Central memory CD8-positive, alpha-beta T cell (primary cell): ENCODE measurements at regions not wholly inside any gene's neighbourhood (a gene's known extent, or its start where the extent isn't known, plus 50 kb on each side); places are given as distances from the start of the nearest gene placed in this dataset.

Experiments used
- ATAC-seq: fragments of 150-1000 bp; cut with Tn5 transposase; replicated peaks from 2 replicates; pipeline ENCODE4 v1.10.0; 2022; ENCODE audit warnings: mild to moderate bottlenecking, moderate FRiP score, moderate number of reproducible peaks; ENCODE audit not compliant: poor library complexity, severe bottlenecking; ENCODE audit errors: extremely low read depth
- DNase-seq, 2 donors: peaks; one replicate each; pipeline ENCODE4 v3.0.0; 2021; ENCODE audit warnings: low spot score in 2 of 2
- H3K27ac Mint-ChIP-seq: one replicate; pipeline ENCODE4 v1.8.0; 2022; ENCODE audit warnings: low read depth, mild to moderate bottlenecking, moderate library complexity, mixed read lengths
- H3K27me3 Mint-ChIP-seq: one replicate; pipeline ENCODE4 v1.8.0; 2022; ENCODE audit warnings: mixed read lengths
- H3K36me3 Mint-ChIP-seq: one replicate; pipeline ENCODE4 v1.8.0; 2022; ENCODE audit warnings: mild to moderate bottlenecking, moderate library complexity, mixed read lengths; ENCODE audit not compliant: insufficient read depth
- H3K4me1 Mint-ChIP-seq: one replicate; pipeline ENCODE4 v1.8.0; 2022; ENCODE audit warnings: mixed read lengths
- H3K4me3 Mint-ChIP-seq: one replicate; pipeline ENCODE4 v1.8.0; 2022; ENCODE audit warnings: mild to moderate bottlenecking, moderate library complexity, mixed read lengths
- H3K9me3 Mint-ChIP-seq: one replicate; pipeline ENCODE4 v1.8.0; 2022; ENCODE audit warnings: mixed read lengths

DNA sequence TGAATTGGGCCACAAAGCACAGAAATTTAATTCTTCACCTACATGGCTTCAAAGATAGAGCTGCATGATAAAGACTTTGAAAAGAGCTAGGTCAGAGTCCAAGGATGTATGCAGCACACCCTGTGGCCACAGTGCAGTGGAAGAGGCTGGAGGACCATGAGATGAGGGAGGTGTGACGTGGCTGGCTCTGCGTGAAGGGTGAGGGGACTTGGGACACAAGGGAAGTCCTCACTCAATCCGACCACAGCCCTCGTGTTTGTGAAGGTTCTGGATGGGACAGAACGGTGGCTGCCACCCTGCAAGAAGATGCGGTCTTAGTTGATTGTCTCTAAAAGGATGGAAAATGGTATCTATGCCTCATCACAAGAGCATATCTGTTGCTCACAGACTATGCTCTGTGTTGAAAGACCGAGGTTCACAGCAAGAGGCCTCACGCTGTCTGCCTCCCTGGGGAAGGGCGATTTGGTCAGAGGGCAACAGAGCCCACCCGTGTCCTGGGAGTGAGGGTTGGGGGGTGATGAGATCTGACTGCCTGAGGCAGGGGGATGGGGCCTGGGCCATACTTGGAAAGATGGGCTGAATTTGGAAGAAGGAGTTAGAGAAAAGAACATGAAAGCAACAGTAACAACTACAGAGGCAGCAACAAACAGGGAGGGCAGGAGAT lies 174.4 kb upstream of the SHH start:
- H3K36me3 Mint-ChIP-seq = no peaks in the 10 kb centered on the region
- peaks cover 14% of the 10 kb centered on the region for H3K27me3 Mint-ChIP-seq
- peak overlapping the region; percentile 37 for H3K27ac Mint-ChIP-seq
- DNase-seq (peak in 1 of 2 donors; percentile 4), ATAC-seq (no peak)
- no peaks in the 10 kb centered on the region for H3K4me1 Mint-ChIP-seq
- peaks cover 14% of the 10 kb centered on the region for H3K9me3 Mint-ChIP-seq
- H3K4me3 Mint-ChIP-seq = no peak overlapping the region

DNA sequence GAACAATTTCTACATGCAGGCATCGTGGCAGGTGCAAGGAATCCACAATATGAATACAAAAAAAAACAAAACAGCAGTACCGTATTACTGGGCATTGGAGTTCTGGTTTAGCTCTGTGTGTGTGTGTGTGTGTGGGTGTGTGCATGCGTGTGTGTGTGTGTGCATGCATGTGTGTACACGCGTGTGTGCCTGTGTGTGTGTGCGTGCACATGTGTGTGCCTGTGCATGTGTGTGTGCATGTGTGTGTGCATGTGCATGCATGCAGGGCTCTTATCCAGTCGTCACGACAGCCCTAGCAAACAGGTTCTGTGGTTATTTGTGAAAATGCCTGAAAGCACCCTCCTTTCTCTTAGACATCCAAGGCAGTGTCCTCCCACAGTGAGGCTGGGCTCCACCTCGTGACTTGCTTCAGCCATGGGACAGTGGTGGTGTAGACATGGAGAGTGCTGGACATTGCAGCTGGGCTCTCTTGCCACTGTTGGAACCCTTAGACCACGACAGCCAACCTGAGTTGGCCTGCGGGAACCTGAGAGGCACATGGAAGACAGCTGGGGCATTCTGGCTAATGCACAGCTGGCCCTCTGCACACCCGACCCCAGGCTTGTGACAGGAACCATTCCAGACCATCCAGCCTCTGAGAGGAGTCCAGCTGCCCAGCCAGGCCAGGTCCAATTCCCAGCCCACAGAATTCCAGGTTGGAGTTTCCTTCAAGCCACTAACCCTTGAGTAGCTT lies 173.4 kb upstream of the SHH start:
- Mint-ChIP-seq H3K27me3 (peaks cover 14% of the 10 kb centered on the region), H3K4me1 (no peaks in the 10 kb centered on the region), H3K27ac (no peak overlapping the region), H3K9me3 (peaks cover 14% of the 10 kb centered on the region), H3K36me3 (no peaks in the 10 kb centered on the region), H3K4me3 (no peak overlapping the region)
- ATAC-seq (no peak), DNase-seq (peak in 1 of 2 donors; percentile 6)

GRCh38 chr7:155984609-155985405 lies 172.5 kb upstream of the SHH start:
- H3K9me3 Mint-ChIP-seq = peaks cover 14% of the 10 kb centered on the region
- no peak for DNase-seq
- H3K4me3 Mint-ChIP-seq = no peak overlapping the region
- no peak for ATAC-seq
- H3K27me3 Mint-ChIP-seq = peaks cover 14% of the 10 kb centered on the region
- H3K27ac Mint-ChIP-seq = no peak overlapping the region
- H3K4me1 Mint-ChIP-seq = no peaks in the 10 kb centered on the region
- no peaks in the 10 kb centered on the region for H3K36me3 Mint-ChIP-seq

- Mint-ChIP-seq H3K9me3 (peaks cover 8% of the 10 kb centered on the region), H3K27ac (no peak overlapping the region), H3K4me1 (no peaks in the 10 kb centered on the region), H3K4me3 (no peak overlapping the region), H3K36me3 (no peaks in the 10 kb centered on the region), H3K27me3 (peaks cover 14% of the 10 kb centered on the region)
- no peak for ATAC-seq
- DNase-seq = peak in 1 of 2 donors; percentile 10
Measured at GRCh38 chr7:155984028-155984580, 171.8 kb upstream of the SHH start.

GRCh38 chr7:155983176-155983815 lies 171.0 kb upstream of the SHH start:
- H3K27me3 Mint-ChIP-seq = peaks cover 14% of the 10 kb centered on the region
- H3K4me1 Mint-ChIP-seq = no peaks in the 10 kb centered on the region
- DNase-seq (peak in 1 of 2 donors; percentile 7), ATAC-seq (no peak)
- H3K9me3 Mint-ChIP-seq = peaks cover 8% of the 10 kb centered on the region
- no peak overlapping the region for H3K4me3 Mint-ChIP-seq
- no peak overlapping the region for H3K27ac Mint-ChIP-seq
- H3K36me3 Mint-ChIP-seq = no peaks in the 10 kb centered on the region

GRCh38 chr7:155981703-155982102 lies 169.4 kb upstream of the SHH start:
- H3K36me3 Mint-ChIP-seq = no peaks in the 10 kb centered on the region
- H3K9me3 Mint-ChIP-seq = peaks cover 1% of the 10 kb centered on the region

GRCh38 chr7:155980841-155981240 lies 168.6 kb upstream of the SHH start:
- H3K27me3 Mint-ChIP-seq = no peaks in the 10 kb centered on the region
- H3K9me3 Mint-ChIP-seq = no peaks in the 10 kb centered on the region
- ATAC-seq = peak; percentile 24
- H3K4me1 Mint-ChIP-seq = no peaks in the 10 kb centered on the region
- no peak overlapping the region for H3K27ac Mint-ChIP-seq
- no peak for DNase-seq
- no peaks in the 10 kb centered on the region for H3K36me3 Mint-ChIP-seq
- H3K4me3 Mint-ChIP-seq = no peak overlapping the region

More at GRCh38 chr7:155981703-155982102, 169.4 kb upstream of the SHH start:
- ATAC-seq (no peak), DNase-seq (no peak)
- Mint-ChIP-seq H3K4me1 (no peaks in the 10 kb centered on the region), H3K27me3 (peaks cover 8% of the 10 kb centered on the region), H3K4me3 (no peak overlapping the region), H3K27ac (no peak overlapping the region)

DNA sequence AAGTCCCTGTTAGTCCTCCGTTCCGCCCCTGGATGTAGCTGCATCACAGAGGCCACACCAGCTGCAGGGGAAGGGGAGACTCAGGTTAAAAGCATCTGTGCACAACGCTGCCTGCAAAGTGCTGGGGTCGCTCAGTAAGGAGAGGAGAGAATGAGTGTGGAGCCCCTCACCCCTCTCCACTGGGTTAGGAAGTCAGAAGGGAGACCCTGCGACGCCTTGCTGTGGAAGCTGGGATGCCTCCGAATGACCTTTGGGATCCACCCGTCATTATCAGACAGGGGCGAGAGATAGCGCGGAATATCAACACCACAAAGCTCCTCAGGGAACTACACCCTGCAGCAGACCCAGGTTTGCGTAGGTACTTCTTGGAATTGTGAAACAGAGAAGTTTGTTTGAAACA lies 167.7 kb upstream of the SHH start:
- no peaks in the 10 kb centered on the region for H3K36me3 Mint-ChIP-seq
- no peaks in the 10 kb centered on the region for H3K4me1 Mint-ChIP-seq
- H3K27me3 Mint-ChIP-seq = no peaks in the 10 kb centered on the region
- H3K4me3 Mint-ChIP-seq = no peak overlapping the region
- H3K9me3 Mint-ChIP-seq = no peaks in the 10 kb centered on the region
- no peak overlapping the region for H3K27ac Mint-ChIP-seq
- no peak for DNase-seq
- no peak for ATAC-seq

GRCh38 chr7:155979566-155979965 lies 167.3 kb upstream of the SHH start:
- peaks cover 2% of the 10 kb centered on the region for H3K27me3 Mint-ChIP-seq
- no peaks in the 10 kb centered on the region for H3K4me1 Mint-ChIP-seq
- no peaks in the 10 kb centered on the region for H3K9me3 Mint-ChIP-seq
- ATAC-seq (no peak), DNase-seq (no peak)
- no peak overlapping the region for H3K4me3 Mint-ChIP-seq
- no peak overlapping the region for H3K27ac Mint-ChIP-seq
- no peaks in the 10 kb centered on the region for H3K36me3 Mint-ChIP-seq

DNA sequence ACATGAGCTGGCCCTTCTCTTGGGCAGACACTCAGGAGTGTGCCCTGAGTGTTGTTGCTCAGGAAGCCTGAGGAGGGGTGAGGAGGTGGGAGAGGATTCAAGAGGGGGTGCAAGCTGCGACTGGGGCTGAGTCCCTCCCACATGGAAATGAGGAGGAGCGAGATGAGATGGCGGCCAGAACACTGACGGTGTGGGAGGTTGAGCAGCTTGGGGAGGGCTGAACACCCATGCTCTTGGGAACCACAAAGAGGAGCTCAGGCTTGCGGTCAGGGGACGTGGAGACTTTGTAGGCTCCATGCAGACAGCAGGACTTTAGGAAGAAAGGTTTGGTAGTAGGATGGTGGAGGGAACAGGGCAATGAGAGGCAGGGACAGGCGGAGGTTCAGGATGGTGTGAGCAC lies 163.2 kb upstream of the SHH start:
- no peak for ATAC-seq
- no peak overlapping the region for H3K27ac Mint-ChIP-seq
- no peak for DNase-seq

DNA sequence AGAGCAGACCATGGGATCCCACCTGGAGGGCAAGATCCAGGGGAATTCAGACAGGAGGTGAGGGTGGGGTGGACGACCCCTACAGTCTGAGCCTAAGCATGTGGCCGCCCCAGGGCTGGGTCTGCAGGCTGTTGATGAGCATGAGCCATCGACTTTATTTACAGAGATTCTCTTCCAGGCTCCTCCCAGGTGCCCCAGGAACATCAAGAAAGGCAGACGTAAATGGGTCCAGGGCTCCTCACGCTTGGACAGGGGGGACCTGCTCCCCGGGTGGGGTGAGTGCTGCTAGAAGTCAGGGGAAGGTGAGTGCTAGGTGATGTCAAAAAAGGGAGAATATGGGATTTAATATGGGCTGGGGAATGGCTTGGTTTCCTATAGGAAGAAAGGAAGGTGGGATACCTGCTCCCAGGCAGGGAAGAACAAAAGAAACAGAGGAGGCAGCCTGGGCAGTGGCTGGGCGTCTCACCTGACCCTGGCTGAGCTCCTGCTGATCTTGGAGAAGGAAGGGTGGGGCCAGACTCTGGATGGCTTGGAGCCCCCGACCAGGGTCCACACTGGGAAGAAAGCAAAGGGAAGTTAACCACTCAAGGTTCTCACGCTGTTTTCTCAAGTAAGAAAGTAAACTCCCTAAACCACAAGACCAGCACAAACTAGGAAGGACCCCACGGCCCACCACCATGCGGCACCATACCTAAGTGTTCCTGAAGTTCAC lies 162.1 kb upstream of the SHH start:
- Mint-ChIP-seq H3K36me3 (no peaks in the 10 kb centered on the region), H3K27me3 (peaks cover 36% of the 10 kb centered on the region), H3K4me1 (no peaks in the 10 kb centered on the region)

More for the DNA sequence above, 163.2 kb upstream of the SHH start:
- Mint-ChIP-seq H3K27me3 (peaks cover 36% of the 10 kb centered on the region), H3K36me3 (no peaks in the 10 kb centered on the region), H3K4me3 (no peak overlapping the region), H3K9me3 (no peaks in the 10 kb centered on the region), H3K4me1 (no peaks in the 10 kb centered on the region)

More for the DNA sequence above, 162.1 kb upstream of the SHH start:
- DNase-seq (no peak), ATAC-seq (no peak)
- Mint-ChIP-seq H3K4me3 (no peak overlapping the region), H3K9me3 (no peaks in the 10 kb centered on the region), H3K27ac (no peak overlapping the region)
